ENCODE measurements at regions not wholly inside any gene's neighbourhood (a gene's known extent, or its start where the extent isn't known, plus 50 kb on each side); places are given as distances from the start of the nearest gene placed in this dataset.
"Not testable (repeated sequence)": the region's sequence is repeated elsewhere in the genome, so short reads cannot be mapped to it uniquely, and the experiment has no call there.

DNA sequence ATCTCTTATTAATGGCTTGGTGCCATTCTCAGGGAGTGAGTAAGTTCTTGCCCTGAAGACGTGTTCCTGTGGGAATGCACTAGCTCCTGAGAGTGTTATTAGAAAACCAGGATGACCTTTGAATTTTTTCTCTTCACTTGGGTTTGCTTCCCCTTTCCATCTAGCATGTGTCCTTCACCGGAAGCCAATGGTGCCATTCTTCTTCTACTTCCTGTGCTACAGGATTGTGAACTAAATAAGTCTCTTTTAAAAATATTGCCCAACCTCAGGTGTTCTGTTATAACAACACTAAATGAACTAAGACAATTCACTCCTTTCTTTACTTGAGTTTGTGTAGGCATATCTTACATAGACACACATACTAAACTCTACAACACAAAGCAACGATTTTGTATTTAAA lies 447.0 kb downstream of the SOX11 start:
- no peak overlapping the region for H3K4me3 ChIP-seq
- no peaks in the 10 kb centered on the region for H3K36me3 ChIP-seq
- no peak overlapping the region for H3K27ac ChIP-seq
- no peaks in the 10 kb centered on the region for H3K4me1 ChIP-seq
- 78% methylated on average over 3 of the region's 3 CpGs for WGBS
- H3K9me3 ChIP-seq: peaks cover 2% of the 10 kb centered on the region
- TF ChIP-seq POLR2A (IDR thresholded peaks at IDR 0.05): no peak
- TF ChIP-seq, protein P1, sequence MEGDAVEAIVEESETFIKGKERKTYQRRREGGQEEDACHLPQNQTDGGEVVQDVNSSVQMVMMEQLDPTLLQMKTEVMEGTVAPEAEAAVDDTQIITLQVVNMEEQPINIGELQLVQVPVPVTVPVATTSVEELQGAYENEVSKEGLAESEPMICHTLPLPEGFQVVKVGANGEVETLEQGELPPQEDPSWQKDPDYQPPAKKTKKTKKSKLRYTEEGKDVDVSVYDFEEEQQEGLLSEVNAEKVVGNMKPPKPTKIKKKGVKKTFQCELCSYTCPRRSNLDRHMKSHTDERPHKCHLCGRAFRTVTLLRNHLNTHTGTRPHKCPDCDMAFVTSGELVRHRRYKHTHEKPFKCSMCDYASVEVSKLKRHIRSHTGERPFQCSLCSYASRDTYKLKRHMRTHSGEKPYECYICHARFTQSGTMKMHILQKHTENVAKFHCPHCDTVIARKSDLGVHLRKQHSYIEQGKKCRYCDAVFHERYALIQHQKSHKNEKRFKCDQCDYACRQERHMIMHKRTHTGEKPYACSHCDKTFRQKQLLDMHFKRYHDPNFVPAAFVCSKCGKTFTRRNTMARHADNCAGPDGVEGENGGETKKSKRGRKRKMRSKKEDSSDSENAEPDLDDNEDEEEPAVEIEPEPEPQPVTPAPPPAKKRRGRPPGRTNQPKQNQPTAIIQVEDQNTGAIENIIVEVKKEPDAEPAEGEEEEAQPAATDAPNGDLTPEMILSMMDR (IDR thresholded peaks at IDR 0.05): no peak
- TF ChIP-seq EP300 (IDR thresholded peaks at IDR 0.05): no peak
- no peak for TF ChIP-seq POLR2AphosphoS5 (IDR thresholded peaks at IDR 0.05)
- no peaks in the 10 kb centered on the region for H3K27me3 ChIP-seq
- DNase-seq (ENCODE audit: low spot score in 2 of 2): no peak

DNA sequence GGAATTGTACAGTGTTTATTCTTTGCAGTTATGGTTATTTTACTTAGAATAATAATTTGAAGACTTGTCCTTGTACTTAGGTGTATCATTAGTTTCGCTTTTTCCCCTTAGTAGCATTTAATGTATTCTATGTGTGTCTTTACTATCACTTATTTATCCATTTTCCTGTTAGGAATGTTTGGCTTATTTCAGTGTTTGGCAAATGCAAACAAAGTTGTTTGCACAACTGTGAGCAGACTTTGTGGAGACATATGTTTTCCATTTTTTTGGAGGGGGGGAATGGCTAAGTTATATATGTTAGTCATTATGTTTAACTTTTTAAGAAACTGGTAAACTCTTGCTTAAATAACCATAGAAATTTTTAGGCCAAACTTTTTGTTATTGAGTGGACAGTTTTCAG lies 447.7 kb downstream of the SOX11 start:
- Histone ChIP-seq H3K4me3 (no peak overlapping the region), H3K4me1 (no peaks in the 10 kb centered on the region), H3K9me3 (peaks cover 5% of the 10 kb centered on the region), H3K36me3 (no peaks in the 10 kb centered on the region), H3K27me3 (no peaks in the 10 kb centered on the region), H3K27ac (no peak overlapping the region)
- TF ChIP-seq POLR2AphosphoS5 (IDR thresholded peaks at IDR 0.05): no peak
- TF ChIP-seq EP300 (IDR thresholded peaks at IDR 0.05): no peak
- no peak for TF ChIP-seq POLR2A (IDR thresholded peaks at IDR 0.05)
- TF ChIP-seq, protein P1 (IDR thresholded peaks at IDR 0.05): no peak
- WGBS: 80% methylated on average over 1 of the region's 1 CpG
- no peak for DNase-seq (ENCODE audit: low spot score in 2 of 2)

DNA sequence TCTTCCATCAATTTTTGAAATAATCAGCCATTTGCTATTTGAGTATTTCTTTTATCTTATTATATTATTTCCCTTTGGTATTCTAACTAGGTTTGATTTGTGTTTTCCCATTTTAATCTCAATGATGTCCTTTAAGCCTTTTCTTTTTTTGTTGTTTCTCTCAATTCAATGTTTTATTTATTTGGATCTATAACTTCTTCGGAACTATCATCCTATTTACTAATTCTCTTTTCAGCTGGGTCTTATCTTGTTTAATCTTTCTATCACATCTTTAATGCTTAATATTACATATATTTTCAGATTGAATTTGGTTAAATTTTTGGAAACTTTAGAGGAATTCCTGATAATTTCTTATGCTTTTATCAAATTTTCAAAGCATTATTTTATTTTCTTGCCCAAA lies 448.3 kb downstream of the SOX11 start:
- TF ChIP-seq POLR2AphosphoS5 (IDR thresholded peaks at IDR 0.05): no peak
- no peak for TF ChIP-seq POLR2A (IDR thresholded peaks at IDR 0.05)
- TF ChIP-seq, protein P1 (IDR thresholded peaks at IDR 0.05): no peak
- TF ChIP-seq EP300 (IDR thresholded peaks at IDR 0.05): no peak
- no peaks in the 10 kb centered on the region for H3K27me3 ChIP-seq
- 94% methylated on average over 1 of the region's 1 CpG for WGBS

DNA sequence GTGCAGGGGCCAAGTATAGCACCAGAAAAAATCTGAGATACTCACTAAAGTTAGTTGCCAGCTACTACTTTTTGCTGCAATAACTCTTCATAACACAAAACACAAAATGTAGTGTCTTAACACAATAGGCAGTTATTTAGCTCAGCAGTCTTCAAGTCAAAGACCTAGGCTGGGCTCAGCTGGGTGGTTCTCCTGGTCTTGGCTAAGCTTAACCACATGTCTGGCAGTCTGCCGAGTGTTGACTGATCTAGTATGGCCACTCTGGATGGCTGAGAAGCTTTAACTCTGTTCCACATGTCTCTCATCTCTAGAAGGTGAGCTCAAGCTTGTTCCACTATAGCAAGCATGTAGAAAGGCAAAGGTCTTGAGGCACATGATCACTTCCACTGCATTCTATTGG lies 451.6 kb downstream of the SOX11 start:
- Histone ChIP-seq H3K36me3 (no peaks in the 10 kb centered on the region), H3K9me3 (peaks cover 5% of the 10 kb centered on the region), H3K4me1 (no peaks in the 10 kb centered on the region), H3K27me3 (no peaks in the 10 kb centered on the region), H3K27ac (no peak overlapping the region), H3K4me3 (no peak overlapping the region)
- no peak for DNase-seq (ENCODE audit: low spot score in 2 of 2)
- TF ChIP-seq POLR2A (IDR thresholded peaks at IDR 0.05) (no peak), EP300 (IDR thresholded peaks at IDR 0.05) (no peak)
- TF ChIP-seq, protein P1 (IDR thresholded peaks at IDR 0.05): no peak
- WGBS: 64% methylated on average over 1 of the region's 1 CpG

More for the DNA sequence above, 448.3 kb downstream of the SOX11 start:
- H3K9me3 ChIP-seq: peaks cover 5% of the 10 kb centered on the region
- no peak overlapping the region for H3K27ac ChIP-seq
- H3K4me3 ChIP-seq: no peak overlapping the region
- H3K4me1 ChIP-seq: no peaks in the 10 kb centered on the region
- no peak for DNase-seq (ENCODE audit: low spot score in 2 of 2)
- H3K36me3 ChIP-seq: no peaks in the 10 kb centered on the region

DNA sequence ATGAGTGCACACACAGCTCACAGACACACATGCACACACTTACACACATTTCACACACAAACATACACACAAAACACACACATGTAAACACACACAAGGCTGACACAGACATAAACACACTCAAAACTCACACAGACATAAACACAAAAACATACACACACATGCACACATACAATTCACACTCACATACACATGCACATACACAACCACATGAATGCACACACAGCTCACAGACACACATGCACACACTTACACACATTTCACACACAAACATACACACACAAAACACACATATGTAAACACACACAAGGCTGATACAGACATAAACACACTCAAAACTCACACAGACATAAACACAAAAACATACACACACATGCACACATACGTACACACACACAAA lies 455.0 kb downstream of the SOX11 start:
- not testable (repeated sequence) for DNase-seq (ENCODE audit: low spot score in 2 of 2); H3K36me3 ChIP-seq; H3K9me3 ChIP-seq; H3K27ac ChIP-seq; H3K27me3 ChIP-seq; H3K4me3 ChIP-seq; H3K4me1 ChIP-seq
- WGBS: 80% methylated on average over 1 of the region's 1 CpG

DNA sequence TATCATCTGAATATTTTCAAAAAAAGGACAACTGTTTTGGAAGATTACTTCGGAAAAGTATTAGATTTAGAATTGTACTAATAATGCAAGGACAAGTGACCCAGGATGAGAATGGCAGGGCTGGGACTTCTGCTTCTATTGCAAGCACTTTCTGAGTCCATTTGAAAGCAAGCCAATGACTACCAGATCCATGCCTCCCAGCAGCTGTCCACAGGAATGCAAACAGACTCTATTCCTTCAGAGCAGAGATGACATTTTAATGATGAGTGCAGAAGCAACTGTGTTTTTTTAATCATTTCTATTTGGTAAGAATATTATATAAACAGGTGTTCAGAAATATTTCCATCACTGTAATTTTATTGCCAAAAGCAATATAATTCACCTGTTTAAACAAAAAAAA lies 456.7 kb downstream of the SOX11 start:
- DNase-seq (ENCODE audit: low spot score in 2 of 2): no peak
- H3K36me3 ChIP-seq: no peaks in the 10 kb centered on the region
- no peaks in the 10 kb centered on the region for H3K27me3 ChIP-seq
- no peak overlapping the region for H3K4me3 ChIP-seq
- no peak overlapping the region for H3K27ac ChIP-seq
- WGBS: 85% methylated on average over 1 of the region's 1 CpG
- TF ChIP-seq POLR2A (IDR thresholded peaks at IDR 0.05) (no peak), EP300 (IDR thresholded peaks at IDR 0.05) (no peak), POLR2AphosphoS5 (IDR thresholded peaks at IDR 0.05) (no peak)
- TF ChIP-seq, protein P1 (IDR thresholded peaks at IDR 0.05): no peak
- no peaks in the 10 kb centered on the region for H3K4me1 ChIP-seq
- H3K9me3 ChIP-seq: peaks cover 5% of the 10 kb centered on the region
